ENCODE measurements at regions not wholly inside any gene's neighbourhood (a gene's known extent, or its start where the extent isn't known, plus 50 kb on each side); places are given as distances from the start of the nearest gene placed in this dataset.

DNA sequence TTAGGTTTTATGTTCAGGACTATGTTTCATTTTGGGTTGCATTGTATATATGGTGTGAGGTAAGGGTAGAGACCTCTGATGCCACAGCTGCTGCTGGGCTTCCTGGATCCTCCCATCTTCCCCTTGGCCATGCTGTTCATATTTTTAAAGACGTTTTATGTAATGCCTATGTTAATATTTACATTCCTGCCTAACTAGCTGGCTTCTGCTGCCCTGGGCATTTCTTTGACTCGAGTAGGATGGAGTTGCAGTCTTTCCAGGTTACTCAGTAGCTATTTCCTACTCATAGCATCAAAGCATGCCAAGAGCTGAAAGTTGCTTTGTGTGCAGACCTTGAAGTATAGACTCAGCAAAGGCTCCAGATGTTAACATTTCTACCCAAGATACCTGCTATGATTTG lies 220.5 kb upstream of the CADM1 start:
- TF ChIP-seq, protein P1, sequence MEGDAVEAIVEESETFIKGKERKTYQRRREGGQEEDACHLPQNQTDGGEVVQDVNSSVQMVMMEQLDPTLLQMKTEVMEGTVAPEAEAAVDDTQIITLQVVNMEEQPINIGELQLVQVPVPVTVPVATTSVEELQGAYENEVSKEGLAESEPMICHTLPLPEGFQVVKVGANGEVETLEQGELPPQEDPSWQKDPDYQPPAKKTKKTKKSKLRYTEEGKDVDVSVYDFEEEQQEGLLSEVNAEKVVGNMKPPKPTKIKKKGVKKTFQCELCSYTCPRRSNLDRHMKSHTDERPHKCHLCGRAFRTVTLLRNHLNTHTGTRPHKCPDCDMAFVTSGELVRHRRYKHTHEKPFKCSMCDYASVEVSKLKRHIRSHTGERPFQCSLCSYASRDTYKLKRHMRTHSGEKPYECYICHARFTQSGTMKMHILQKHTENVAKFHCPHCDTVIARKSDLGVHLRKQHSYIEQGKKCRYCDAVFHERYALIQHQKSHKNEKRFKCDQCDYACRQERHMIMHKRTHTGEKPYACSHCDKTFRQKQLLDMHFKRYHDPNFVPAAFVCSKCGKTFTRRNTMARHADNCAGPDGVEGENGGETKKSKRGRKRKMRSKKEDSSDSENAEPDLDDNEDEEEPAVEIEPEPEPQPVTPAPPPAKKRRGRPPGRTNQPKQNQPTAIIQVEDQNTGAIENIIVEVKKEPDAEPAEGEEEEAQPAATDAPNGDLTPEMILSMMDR (IDR thresholded peaks at IDR 0.05; ENCODE audit: extremely low read depth, insufficient read depth, missing control alignments) = no peak
- DNase-seq (ENCODE audit: low spot score) = no peak
- in situ Hi-C loops (cut with MboI; ENCODE audit: low pct_unique_long_range_greater_than_20kb, low sequenced_read_pairs, unreplicated experiment) = no loop called here

DNA sequence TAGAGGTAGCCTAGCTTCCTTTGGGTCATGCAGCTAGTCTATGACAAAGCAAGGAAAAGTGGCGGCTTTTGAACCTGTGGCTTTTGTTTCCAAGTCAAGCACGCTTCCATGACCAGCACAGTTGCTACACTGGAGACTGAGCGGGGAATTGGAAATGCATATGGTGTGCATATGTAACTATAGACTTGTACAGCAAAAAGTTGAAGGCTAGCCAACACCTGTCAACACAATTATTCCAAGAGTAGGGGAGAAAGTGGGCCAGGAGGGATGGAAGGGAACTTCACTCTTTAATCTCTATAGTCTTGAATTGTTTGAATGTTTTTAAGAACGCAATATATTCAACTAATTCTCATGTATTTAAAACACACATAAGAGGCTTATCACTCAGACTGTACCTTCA lies 218.5 kb upstream of the CADM1 start:
- no peak for DNase-seq (ENCODE audit: low spot score)
- in situ Hi-C loops (cut with MboI; ENCODE audit: low pct_unique_long_range_greater_than_20kb, low sequenced_read_pairs, unreplicated experiment) = no loop called here
- TF ChIP-seq, protein P1 (IDR thresholded peaks at IDR 0.05; ENCODE audit: extremely low read depth, insufficient read depth, missing control alignments) = no peak

DNA sequence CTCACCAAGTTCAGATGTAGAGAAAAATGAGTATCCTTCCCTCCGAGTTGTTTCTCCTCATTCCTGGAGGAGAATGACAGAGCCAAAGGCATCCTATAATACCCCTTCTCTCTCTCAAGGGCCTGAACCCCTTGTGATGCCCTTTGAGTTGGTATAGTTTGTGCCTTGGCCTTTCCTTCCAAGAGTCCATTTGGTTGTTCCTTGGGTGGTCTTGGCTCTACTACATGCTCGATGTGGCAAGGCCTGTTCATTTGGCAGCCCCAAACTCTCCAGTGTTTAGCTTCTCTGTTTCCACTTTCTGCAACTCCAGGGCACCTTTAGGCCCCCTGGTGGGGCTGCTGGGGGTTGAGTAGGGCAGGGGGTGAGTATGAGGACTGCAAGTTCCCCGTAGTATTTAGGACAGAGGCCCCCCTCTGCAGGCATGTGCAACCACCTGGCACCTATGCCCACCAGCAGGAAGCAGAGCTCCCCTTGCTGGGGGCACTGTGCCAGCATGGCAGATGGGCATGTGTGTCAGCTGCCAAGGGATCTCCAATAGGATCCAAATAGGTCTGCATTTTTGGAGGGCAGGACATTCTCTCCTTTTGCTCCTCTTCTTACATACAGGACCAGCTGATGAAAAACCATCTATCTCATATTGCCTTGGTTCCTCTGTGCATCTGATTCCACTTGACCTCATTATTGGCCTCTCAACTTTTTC lies 217.2 kb upstream of the CADM1 start:
- in situ Hi-C loops (cut with MboI; ENCODE audit: low pct_unique_long_range_greater_than_20kb, low sequenced_read_pairs, unreplicated experiment) = no loop called here
- DNase-seq (ENCODE audit: low spot score) = no peak
- TF ChIP-seq, protein P1 (IDR thresholded peaks at IDR 0.05; ENCODE audit: extremely low read depth, insufficient read depth, missing control alignments) = no peak

DNA sequence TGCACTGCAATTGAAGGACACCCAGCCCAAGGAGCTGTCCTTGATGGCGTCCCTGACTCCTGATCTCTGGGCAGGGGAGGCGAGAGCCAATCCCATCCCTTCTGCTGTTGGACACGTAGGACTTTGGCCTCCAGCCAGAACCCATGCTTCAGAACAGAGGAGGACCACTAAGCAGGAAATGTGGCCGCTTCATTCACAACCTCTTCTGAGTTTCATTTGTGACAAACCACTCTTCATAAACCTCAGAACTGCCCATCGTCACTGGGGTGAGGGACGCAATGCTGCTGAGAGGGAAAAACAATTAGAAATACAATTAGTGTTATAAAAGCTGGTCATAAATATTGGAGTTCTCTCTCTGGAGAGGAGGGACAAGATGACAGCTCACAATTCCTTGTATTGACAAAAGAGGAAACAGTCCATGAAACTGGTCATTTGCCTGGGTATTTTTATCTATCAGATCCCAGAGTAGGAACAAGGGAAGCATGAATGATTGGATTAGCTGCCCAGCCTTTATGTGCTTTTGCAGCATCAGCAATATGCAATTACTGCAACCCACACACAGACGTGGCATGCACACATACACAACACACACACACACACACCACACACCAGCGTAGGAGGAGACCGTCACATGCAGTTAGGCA lies 216.5 kb upstream of the CADM1 start:
- DNase-seq (ENCODE audit: low spot score) = no peak
- TF ChIP-seq, protein P1 (IDR thresholded peaks at IDR 0.05; ENCODE audit: extremely low read depth, insufficient read depth, missing control alignments) = no peak
- in situ Hi-C loops (cut with MboI; ENCODE audit: low pct_unique_long_range_greater_than_20kb, low sequenced_read_pairs, unreplicated experiment) = no loop called here

DNA sequence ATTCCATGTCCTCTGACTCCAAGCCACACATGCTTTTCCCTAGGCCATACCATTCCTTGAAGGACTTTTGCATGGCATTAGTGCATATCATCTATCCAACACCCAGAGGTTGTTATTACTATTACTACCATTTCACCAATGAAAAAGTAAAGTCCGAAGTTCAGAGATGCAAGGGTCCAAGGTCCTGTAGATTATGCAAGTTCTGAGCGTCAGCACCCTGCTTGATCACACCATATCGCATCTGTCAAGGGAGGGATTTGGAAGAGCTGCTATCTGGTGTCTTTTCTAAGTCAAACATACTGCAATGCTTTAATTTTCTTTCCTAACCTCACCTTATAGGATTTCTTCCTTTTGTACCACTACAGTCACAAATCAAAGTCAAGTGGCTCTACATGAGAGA lies 214.7 kb upstream of the CADM1 start:
- TF ChIP-seq, protein P1 (IDR thresholded peaks at IDR 0.05; ENCODE audit: extremely low read depth, insufficient read depth, missing control alignments) = no peak
- DNase-seq (ENCODE audit: low spot score) = no peak
- in situ Hi-C loops (cut with MboI; ENCODE audit: low pct_unique_long_range_greater_than_20kb, low sequenced_read_pairs, unreplicated experiment) = no loop called here

DNA sequence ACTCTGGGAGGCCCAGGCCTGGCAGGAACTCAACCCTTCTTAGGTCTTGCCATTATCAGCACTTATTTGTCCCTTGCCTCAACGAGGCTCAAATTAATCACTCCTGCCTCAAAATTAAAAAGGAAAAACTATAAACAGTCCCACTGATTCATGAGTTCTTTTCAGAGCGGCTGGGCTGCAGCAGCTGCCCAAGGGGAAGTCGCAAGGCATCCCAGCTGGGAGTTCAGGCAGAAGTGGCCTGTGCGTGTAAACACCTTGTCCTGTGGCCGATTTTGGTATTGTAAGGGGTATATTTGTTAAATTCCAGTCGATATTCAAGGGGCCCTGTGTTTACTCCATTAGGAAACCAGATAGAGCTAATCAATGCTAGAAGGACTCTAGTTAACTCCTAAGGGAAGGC lies 213.9 kb upstream of the CADM1 start:
- no peak for DNase-seq (ENCODE audit: low spot score)
- TF ChIP-seq, protein P1 (IDR thresholded peaks at IDR 0.05; ENCODE audit: extremely low read depth, insufficient read depth, missing control alignments) = no peak
- in situ Hi-C loops (cut with MboI; ENCODE audit: low pct_unique_long_range_greater_than_20kb, low sequenced_read_pairs, unreplicated experiment) = no loop called here

All from GM13977 (cell line).